ACHN (cell line): ENCODE measurements at regions not wholly inside any gene's neighbourhood (a gene's known extent, or its start where the extent isn't known, plus 50 kb on each side); places are given as distances from the start of the nearest gene placed in this dataset.
"Not testable (repeated sequence)": the region's sequence is repeated elsewhere in the genome, so short reads cannot be mapped to it uniquely, and the experiment has no call there.

Experiments used
- DNase-seq: peaks from one replicate; pipeline ENCODE4 v3.0.0-alpha.2; 2015
- in situ Hi-C: cut with HindIII; loops from 2 replicates; pipeline ENCODE4 v1.10.0; 2017; ENCODE audit warnings: low sequenced_read_pairs, low pct_ligation_motif_present, low pct_unique_long_range_greater_than_20kb

GRCh38 chr16:32868334-32868733 lies 192.4 kb upstream of the TP53TG3 start:
- in situ Hi-C loops, DNase-seq: not testable (repeated sequence)

- in situ Hi-C loops, DNase-seq: not testable (repeated sequence)
Measured at GRCh38 chr16:32865284-32865683, 189.3 kb upstream of the TP53TG3 start.

GRCh38 chr16:32861476-32862201 lies 185.7 kb upstream of the TP53TG3 start:
- DNase-seq, in situ Hi-C loops: not testable (repeated sequence)

- in situ Hi-C loops: not testable (repeated sequence)
Measured at GRCh38 chr16:32847379-32847778, 171.4 kb upstream of the TP53TG3 start.

GRCh38 chr16:32845572-32845971 lies 169.6 kb upstream of the TP53TG3 start:
- in situ Hi-C loops, DNase-seq: not testable (repeated sequence)

More at GRCh38 chr16:32847379-32847778, 171.4 kb upstream of the TP53TG3 start:
- DNase-seq: not testable (repeated sequence)

GRCh38 chr16:32842844-32843243 lies 166.9 kb upstream of the TP53TG3 start:
- DNase-seq, in situ Hi-C loops: not testable (repeated sequence)

GRCh38 chr16:32807280-32807679 lies 131.3 kb upstream of the TP53TG3 start:
- in situ Hi-C loops: not testable (repeated sequence)

GRCh38 chr16:32805639-32806038 lies 129.7 kb upstream of the TP53TG3 start:
- DNase-seq, in situ Hi-C loops: not testable (repeated sequence)

More at GRCh38 chr16:32807280-32807679, 131.3 kb upstream of the TP53TG3 start:
- DNase-seq: not testable (repeated sequence)
